ENCODE measurements at regions not wholly inside any gene's neighbourhood (a gene's known extent, or its start where the extent isn't known, plus 50 kb on each side); places are given as distances from the start of the nearest gene placed in this dataset.

GRCh38 chr1:38283696-38284470, 237.3 kb upstream of the POU3F1 start:
- DNase-seq (ENCODE audit: low read depth) = no peak
- TF ChIP-seq CTCF (conservative IDR thresholded peaks at IDR 0.05; ENCODE audit: low read depth, low read length) = no peak
- no peak overlapping the region for H3K4me3 ChIP-seq (ENCODE audit: low read depth, low read length)

- TF ChIP-seq CTCF (conservative IDR thresholded peaks at IDR 0.05; ENCODE audit: low read depth, low read length) = no peak
- no peak for DNase-seq (ENCODE audit: low read depth)
- H3K4me3 ChIP-seq (ENCODE audit: low read depth, low read length) = no peak overlapping the region
Observed at GRCh38 chr1:38279148-38279547, 232.6 kb upstream of the POU3F1 start.

- no peak for DNase-seq (ENCODE audit: low read depth)
- no peak overlapping the region for H3K4me3 ChIP-seq (ENCODE audit: low read depth, low read length)
- no peak for TF ChIP-seq CTCF (conservative IDR thresholded peaks at IDR 0.05; ENCODE audit: low read depth, low read length)
Observed at GRCh38 chr1:38277646-38278045, 231.1 kb upstream of the POU3F1 start.

GRCh38 chr1:38275960-38276359, 229.4 kb upstream of the POU3F1 start:
- DNase-seq (ENCODE audit: low read depth) = no peak
- no peak overlapping the region for H3K4me3 ChIP-seq (ENCODE audit: low read depth, low read length)
- no peak for TF ChIP-seq CTCF (conservative IDR thresholded peaks at IDR 0.05; ENCODE audit: low read depth, low read length)

GRCh38 chr1:38274974-38275373, 228.4 kb upstream of the POU3F1 start:
- DNase-seq (ENCODE audit: low read depth) = peak; percentile 47
- no peak for TF ChIP-seq CTCF (conservative IDR thresholded peaks at IDR 0.05; ENCODE audit: low read depth, low read length)
- no peak overlapping the region for H3K4me3 ChIP-seq (ENCODE audit: low read depth, low read length)

GRCh38 chr1:38273196-38273804, 226.7 kb upstream of the POU3F1 start:
- no peak overlapping the region for H3K4me3 ChIP-seq (ENCODE audit: low read depth, low read length)
- no peak for TF ChIP-seq CTCF (conservative IDR thresholded peaks at IDR 0.05; ENCODE audit: low read depth, low read length)
- peak; percentile 23 for DNase-seq (ENCODE audit: low read depth)

- H3K4me3 ChIP-seq (ENCODE audit: low read depth, low read length) = no peak overlapping the region
- no peak for DNase-seq (ENCODE audit: low read depth)
- no peak for TF ChIP-seq CTCF (conservative IDR thresholded peaks at IDR 0.05; ENCODE audit: low read depth, low read length)
Observed at GRCh38 chr1:38272515-38272914, 225.9 kb upstream of the POU3F1 start.
